CD4-positive, alpha-beta T cell treated with Interferon alpha-2 for 1 hour (primary cell): ENCODE measurements at regions not wholly inside any gene's neighbourhood (a gene's known extent, or its start where the extent isn't known, plus 50 kb on each side); places are given as distances from the start of the nearest gene placed in this dataset.
"Not testable (repeated sequence)": the region's sequence is repeated elsewhere in the genome, so short reads cannot be mapped to it uniquely, and the experiment has no call there.

ENCODE experiments used
- DNase-seq, 2 donors: peaks; one replicate each; pipeline ENCODE4 v3.0.0-alpha.2; 2020 to 2022

DNA sequence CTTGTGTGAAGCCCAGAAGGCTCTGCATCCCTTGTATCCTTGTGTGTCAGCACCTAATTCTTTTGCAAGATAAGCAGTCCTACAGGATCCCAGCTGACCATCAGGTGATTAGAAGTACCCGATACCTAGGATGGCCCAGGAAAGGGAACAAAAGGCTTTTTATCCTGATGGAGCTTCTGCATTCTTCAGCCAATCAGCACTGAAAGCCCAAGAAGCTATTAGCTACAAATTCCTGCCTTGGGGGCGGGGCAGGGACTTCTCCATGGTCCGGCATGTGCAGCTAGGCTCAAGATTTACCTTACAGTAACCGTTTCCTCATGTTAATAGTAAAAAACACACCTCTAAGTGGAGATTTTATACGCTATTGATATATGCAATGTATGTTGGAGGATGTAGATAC is 264.6 kb upstream of the THUMPD2 start:
- DNase-seq = no peak

DNA sequence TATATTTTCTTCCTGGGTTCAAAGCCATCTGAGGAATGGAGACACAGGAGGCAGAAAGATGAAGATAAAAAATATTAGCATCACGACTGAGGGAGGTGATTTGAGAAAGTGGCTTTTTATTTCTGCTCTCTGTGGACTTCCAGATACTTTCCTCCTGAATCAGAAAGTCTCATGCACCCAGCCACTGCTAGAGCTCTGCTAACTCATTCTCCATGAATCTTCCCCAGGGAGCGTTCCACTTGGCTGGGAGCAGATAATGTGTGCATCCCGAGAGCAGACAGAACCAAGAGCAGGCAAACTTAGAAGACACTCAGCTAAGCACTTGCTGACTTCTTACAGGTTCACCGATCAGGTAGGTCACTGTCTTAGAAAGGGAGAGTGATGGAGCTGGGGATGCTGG is 264.1 kb upstream of the THUMPD2 start:
- DNase-seq = no peak

DNA sequence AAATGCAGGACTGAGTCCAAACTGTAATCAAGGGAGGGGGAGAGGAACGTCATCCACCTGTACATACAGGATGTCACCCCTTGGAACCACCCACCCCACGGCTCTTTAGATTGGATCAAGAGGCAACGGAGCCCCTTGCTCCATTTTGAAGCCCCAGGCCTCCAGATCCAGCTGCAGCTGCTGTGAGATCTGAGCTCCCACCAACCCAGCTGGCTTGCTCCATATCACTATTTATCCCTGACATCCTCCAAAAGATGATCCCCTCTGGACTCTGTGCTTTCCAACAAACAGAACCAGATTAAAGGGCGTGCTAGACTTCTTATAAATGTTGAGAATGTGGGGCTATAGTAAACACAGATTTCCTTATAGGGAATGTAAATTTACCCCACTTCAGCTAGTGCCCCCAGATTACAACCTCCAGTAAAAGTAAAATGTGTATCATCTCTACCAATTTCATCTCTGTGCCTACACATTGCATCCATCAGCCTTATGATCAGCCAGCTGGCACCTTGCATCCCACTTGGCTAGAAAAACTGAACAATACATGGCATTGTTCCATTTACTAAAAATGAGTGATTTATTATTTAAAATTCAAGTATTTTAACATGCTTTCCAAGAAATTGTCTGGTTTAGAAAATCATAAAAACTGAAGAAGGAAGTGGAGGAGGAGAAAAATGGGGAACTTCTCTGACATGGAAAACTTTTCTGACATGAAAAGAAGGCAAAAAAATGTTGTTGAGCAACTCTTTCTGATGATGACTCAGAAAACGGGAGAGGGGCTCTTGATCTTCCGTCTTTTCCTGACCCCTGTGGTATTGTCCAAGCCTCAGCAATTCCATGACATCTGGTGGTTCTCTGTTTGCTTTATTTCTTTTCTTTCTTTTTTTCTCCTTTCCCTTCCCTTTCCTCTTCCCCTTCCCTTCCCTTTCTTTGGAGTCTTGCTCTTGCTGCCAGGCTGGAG is 262.6 kb upstream of the THUMPD2 start:
- no peak for DNase-seq

DNA sequence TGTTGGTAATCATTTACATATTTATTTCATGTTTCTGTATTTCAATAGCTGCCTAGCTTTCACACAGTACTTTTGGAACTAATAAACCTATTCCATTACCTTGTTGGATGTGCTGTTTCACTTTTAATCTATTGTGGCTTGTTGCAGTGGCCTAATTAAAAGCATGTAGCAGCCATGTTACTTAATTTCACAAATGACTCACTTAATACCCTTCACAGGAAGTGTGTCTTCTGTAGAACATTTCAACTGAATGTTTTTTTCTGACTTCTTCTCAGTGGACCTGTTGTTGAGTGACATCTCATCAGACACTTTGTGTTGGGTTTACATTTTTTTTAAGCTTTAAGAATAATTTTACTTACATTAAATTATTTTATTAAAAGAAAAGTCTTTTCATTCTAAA is 260.5 kb upstream of the THUMPD2 start:
- no peak for DNase-seq

DNA sequence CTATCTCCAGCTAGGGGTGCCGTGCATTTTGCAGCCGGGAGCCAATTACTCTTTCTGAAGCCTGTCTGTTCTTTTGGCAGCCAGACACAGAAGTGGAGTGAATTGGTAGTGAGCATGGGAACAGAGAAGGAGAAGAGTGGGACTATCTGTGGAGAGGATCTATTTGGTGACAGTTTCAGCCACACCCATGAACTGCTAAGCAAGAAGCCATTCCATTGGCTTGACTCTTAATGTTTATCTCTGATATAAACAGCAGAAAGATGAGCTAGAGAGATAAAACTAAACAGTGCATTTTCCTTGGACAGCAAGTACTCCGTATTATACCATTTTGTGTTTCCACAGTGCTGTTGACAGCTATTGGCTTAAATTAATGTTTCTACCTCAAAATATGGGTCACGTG is 259.6 kb upstream of the THUMPD2 start:
- no peak for DNase-seq

DNA sequence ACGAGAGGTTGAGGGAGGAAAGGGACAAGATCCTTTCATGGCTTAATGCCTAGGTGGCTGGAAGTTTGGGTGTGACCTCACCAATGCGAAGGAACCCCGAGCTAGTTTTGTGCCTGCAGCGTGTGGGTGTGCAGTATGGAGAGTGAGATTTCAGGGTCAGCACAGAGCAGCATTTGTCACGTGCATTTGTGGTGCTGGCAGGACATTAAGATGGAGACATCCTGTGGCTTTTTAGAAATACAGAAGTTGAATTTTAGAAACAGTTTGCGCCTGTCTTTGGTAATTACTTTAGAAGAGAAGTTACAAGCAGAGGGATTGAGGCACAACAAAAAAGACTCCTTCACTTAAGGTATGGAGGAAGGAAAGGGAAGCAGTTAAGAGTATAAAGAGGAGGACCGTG is 258.2 kb upstream of the THUMPD2 start:
- no peak for DNase-seq

DNA sequence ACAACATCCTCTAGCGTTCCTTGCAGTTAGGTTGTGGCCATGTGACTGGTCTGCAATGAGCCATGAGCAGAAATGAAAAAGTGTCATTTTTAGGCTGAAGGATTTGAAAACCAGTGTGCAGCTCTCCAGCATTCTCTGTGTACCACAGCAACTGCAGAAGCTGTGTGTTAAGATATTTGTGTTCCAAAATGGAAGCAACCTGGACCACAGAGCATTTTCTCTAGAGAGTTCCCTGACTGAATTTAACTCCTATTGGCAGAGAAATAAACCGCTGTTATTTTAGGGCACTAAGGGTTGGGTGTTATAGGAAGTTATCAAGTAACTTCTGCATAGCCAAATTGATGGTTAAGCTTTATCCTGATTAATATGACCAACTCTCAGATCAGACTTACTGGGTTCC is 257.2 kb upstream of the THUMPD2 start:
- no peak for DNase-seq

DNA sequence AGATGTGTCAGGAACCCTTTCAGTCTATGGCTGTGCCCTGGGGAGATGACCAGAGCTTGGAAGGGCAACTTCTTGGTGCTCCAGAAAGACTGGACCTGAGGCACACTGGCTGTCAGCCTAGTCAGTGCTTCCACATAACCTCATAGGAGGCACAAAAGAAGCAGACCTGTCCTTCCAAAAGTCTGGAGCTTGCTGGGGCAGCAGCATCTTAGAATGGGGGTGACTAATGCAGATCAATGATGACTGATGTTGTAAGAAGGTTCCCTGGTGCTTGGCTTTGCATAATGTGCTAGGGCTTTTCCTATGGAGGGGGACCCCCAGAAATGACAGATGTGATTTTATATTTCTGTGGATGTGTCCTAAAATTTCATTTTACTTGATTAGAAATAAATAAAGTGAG is 255.7 kb upstream of the THUMPD2 start:
- DNase-seq = no peak

DNA sequence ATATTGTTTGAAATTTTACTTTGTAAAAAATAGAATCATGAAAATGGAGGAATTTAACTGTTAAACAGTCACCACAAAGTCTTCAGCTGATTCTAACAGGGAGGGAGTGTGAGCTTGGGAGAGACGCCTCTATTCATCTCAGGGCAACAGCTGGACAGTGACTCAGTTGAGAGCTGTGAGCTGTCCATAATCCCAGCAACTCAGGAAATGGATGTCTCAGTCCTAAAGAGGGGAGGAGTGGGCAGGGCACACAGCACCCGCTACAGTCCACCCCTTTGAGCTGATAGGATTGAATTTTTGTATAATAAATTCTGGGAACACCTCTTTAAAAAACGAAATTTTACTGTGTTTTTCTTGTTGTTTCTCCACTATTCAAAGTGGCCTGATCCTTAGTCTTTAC is 255.1 kb upstream of the THUMPD2 start:
- DNase-seq = no peak

DNA sequence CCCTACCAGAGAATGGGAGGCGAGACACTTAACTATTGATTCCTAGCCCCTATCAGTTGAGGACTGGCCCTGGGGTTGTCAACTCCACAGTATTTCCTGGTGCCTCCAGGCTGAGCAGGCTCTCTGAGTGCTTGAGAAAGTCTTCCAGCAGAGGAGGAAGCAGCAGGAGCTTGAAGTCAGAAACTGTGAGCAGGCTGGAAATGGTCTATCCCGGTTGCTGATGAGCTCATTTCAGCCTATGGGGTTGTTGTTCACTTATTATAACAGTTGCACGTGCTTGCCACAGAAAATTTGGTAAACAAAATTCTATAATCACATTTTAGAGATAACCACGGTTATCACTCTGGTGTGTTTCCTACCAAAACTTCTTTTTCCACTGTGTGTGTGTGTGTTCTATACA is 254.7 kb upstream of the THUMPD2 start:
- DNase-seq = no peak

DNA sequence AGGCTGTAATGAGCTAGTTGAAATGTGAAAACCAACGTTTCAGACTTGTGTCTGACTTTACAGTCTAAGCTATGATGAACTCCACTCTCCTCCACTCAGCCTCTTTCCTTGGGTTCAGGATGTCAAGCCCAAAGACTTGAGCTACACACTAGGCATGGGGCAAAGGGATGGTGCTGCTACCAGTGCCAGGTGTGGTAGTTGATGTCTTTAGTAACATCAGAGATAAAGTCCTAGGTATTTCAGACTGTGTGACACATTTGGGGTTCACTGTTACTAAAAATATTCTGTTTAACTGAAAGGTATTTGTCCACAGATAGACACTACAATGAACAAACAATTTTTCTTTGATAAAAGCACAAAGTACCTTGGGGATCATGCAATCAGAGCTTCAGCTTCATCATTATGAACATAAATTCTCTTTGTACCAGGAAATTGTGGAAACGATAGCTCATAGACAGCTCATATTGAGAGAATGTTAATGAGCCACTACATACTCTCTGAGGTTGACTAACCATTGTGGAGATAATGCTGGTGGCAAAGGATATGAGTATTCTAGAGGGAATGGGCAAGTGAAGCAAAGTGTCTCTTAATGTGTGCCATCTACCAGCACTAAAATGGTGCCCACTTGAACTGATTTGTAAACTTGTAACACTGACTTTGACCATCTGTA is 253.7 kb upstream of the THUMPD2 start:
- DNase-seq = no peak

DNA sequence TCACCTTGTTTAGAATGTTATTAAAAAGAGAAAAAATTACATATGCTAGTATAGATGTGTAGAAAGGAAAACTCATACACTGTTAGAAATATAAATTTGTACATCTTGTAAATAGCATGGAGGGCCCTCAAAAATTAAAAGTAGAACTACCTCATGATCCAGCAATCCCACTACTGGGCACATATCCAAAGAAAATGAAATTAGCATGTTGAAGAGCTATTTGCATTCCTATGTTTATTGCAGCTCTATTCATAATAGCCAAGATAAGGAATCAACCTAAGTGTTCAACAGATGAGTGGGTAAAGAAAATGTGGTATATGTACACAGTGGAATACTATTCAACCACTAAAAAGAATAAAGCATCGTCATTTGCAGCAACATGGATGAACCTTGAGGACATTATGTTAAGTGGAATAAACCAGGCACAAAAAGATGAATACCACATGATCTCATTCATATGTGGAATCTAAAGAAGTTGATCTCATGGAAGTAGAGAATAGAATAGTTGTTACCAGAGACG is 251.5 kb upstream of the THUMPD2 start:
- no peak for DNase-seq

DNA sequence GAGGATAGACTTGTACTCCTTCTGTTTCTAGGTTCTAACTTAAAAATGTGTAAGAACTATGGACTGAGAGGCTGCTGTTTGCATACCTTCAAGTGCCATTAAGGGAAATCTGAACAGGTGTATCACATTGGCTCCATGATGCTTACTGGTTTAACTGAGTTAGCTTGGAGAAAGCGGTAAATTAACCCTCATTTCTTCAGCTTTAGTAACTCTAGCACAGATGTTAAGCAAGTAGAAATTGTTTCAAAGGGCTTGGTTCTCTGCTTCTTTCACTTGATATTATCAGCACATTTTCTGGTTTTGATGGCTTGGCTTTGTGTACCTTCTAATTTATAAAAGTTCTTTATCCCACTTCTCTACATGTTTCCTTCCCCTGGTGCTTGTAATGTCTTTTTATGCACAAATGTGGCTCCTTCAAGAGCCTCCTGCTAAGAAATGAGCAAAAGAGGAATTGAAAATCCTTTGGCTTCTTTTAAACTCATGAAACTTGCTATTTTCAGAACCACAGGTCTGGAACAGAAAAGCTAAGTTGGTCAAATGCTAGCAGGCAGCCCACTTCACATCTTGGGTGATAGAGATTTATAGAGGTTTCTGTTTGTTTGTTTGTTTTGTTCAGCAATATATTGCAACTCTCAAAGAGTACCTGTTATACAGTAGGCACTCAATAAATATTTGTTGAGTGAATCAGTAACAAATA is 249.9 kb upstream of the THUMPD2 start:
- DNase-seq = no peak

DNA sequence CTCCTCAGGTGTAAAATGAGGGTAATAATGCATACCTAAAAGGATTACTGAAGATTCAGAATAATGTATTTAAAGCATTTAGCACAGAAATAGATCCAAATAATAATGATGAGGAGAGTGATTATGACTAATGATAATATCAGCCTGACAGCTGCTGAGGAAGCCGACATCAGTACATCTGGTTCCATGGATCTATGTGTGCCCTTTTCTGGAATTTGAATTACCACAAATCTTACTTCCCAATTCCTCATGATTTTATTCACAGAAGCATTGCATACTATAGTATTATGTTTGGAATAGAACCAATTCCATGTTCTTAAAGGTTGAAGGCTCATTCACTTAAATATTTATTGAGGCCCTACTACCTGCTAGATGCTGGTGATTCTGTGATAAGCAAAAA is 248.9 kb upstream of the THUMPD2 start:
- no peak for DNase-seq

DNA sequence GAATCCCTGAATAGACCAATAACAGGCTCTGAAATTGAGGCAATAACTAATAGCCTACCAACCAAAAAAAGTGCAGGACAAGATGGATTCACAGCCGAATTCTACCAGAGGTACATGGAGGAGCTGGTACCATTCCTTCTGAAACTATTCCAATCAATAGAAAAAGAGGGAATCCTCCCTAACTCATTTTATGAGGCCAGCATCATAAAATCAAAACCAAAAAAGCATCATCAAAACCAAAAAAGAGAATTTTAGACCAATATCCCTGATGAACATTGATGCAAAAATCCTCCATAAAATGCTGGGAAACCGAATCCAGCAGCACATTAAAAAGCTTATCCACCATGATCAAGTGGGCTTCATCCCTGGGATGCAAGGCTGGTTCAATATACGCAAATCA is 246.2 kb upstream of the THUMPD2 start:
- DNase-seq = not testable (repeated sequence)

DNA sequence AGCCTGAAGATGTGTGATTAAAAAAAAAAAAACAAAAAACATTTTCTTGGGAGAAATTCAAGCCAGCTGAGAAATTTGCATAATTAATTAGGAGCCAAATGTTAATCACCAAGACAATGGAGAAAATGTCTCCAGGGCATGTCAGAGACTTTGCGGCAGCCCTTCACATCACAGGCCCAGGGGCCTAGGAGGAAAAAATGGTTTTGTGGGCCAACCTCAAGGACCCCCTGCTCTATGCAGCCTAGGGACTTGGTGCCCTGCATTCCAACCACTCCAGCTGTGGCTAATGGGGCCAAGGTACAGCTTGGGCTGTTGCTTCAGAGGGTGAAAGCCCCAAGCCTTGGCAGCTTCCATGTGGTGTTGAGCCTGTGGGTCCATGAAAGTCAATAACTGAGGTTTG is 241.9 kb upstream of the THUMPD2 start:
- no peak for DNase-seq

DNA sequence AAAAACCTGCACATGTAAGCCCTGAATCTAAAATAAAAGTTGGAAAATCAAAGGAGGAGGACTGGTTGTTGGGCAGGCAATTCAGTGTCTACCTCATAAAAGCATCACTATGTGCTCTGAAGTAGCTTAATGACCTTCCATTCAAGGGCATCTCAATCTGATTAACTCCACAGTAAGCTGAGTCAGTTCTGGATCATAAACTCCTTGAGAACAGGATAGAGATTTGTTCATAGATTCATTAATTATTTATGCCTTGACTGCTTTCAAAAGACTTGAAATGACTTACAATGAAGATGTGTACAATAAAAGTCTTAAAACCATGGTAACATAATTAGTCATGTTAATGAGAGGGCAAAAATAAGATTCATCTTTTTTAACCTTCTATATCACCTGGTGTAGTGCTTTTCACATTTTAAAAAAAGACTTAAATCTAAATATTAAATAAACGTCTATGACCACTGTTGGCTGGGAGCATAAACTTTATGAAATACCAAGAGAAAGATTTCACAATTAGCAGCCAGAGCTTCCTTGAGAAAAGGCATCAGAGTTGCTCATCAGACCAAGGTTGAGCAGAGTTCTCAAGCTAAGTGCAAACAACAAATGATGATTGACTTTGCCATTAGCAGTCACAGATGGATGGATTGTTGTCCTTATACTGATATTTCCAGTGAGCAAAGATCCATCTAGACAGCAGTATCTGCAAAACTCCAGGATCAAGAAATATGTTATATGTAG is 237.3 kb upstream of the THUMPD2 start:
- DNase-seq = no peak

DNA sequence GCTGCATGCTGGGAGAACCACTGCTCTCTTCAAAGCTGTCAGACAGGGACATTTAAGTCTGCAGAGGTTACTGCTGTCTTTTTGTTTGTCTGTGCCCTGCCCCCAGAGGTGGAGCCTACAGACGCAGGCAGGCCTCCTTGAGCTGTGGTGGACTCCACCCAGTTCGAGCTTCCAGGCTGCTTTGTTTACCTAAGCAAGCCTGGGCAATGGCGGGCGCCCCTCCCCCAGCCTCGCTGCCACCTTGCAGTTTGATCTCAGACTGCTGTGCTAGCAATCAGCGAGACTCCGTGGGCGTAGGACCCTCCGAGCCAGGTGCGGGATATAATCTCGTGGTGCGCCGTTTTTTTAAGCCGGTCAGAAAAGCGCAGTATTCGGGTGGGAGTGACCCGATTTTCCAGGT is 234.9 kb upstream of the THUMPD2 start:
- not testable (repeated sequence) for DNase-seq

DNA sequence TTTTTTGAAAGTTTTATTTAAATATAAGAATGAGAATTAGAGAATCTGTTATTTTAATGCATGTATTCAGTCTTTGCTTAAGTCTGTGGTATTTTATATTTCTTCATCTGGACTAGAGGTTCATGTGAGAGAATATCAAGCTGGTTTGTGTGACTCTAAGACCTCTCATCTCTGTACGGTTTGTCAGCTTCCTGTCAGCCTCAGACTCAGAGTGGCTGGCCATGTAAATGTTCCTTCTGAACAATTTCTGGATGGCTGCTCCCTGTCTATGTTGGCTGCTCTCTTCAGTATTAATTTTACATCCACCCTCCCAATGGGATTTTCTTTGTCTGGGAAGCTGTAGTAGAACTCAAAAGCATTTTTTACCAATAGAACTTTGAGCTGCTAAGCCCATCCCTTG is 225.3 kb upstream of the THUMPD2 start:
- DNase-seq = no peak

DNA sequence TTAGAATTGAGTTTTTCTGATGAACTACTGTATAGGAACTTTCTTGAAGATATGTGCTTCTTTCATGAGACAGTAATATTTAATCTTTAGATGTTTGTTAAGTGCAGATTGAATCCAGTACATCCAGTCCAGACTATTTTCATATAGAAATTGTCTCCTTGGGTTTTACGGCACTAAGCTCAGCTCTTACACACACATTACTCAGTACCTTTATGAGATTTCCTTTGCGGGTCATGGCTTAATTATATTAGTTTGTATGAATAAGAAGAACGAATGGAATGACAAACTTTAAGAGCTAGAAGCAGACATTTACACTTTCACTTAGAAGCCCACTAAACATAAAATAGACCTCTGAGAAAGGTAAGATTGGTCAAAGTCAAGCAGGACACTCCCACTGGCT is 223.3 kb upstream of the THUMPD2 start:
- no peak for DNase-seq

DNA sequence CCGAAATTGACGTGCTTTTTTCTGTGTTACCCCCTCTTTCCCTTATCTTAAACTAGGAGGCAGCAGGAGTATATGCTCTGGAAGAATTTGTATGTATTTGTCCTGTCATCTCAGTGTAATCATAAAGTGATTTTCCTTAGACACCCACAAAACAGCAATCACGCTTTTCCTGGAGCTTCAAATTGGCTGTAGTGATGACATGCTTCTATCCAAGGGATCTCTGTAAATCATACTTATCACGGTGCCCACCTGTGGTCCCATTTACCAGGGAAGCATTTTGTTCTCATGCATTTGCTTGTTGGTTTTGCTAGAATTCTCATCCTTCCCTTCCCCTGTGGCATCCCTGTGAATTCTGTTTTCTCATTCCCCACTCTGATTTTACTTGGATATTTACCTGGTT is 220.8 kb upstream of the THUMPD2 start:
- DNase-seq = no peak

DNA sequence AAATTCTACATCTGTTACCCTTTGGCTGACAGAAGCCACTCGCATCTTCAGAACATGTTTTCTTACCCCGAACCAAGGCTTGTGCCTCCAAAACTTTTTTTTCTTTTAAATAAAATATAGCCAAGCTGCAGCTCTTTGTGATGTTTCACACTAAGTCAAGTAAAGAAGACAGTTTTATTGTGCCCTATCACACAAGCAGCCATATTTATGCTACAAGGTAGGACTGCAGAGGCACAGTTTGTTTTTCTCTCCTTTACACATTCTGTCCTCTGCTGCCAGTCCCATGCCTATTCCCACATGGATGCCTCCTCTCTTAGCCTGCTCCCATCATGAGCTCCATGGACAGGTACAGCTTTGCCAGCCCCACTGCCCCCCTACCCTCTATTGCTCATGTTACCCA is 219.6 kb upstream of the THUMPD2 start:
- DNase-seq = no peak

DNA sequence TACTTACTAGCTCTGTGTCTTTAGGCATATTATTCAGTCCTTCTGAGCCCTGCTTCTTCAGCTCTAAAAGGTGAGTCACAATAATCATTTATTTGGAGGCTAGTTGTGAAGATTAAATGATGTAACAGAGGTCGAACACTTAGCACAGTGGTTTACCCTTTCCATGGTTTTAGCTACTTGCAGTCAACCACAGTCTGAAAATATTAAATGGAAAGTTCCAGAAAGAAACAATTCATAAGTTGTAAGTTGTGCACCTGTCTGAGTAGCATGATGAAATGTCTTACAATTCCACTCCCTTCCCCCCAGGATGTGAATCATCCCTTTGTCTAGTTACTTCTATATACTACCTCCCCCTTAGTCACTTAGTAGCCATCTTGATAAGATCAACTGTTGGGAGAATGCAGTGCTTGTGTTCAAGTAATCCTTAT is 217.6 kb upstream of the THUMPD2 start:
- DNase-seq = no peak
